ENCODE measurements at regions not wholly inside any gene's neighbourhood (a gene's known extent, or its start where the extent isn't known, plus 50 kb on each side); places are given as distances from the start of the nearest gene placed in this dataset.

GRCh38 chr22:49425356-49425755 is 402.3 kb downstream of the BRD1 start:
- BruUV-seq (replicated peaks): no TSS peak
- H3K27me3 ChIP-seq (ENCODE audit: control insufficient read depth, insufficient read depth, low read length): peaks cover 9% of the 10 kb centered on the region
- ATAC-seq (no peak), DNase-seq (ENCODE audit: low read depth, low spot score) (no peak)
- intact Hi-C loops (cut with micrococcal nuclease; ENCODE audit: unreplicated experiment): no loop called here
- CTCF ChIA-PET: no interaction called here
- no peak overlapping the region for H3K4me3 ChIP-seq (ENCODE audit: low read depth in 2 of 2, low read length in 2 of 2)
- no peaks in the 10 kb centered on the region for H3K36me3 ChIP-seq (ENCODE audit: control insufficient read depth, insufficient read depth, low read length)
- no peak for TF ChIP-seq TCF7L2 (IDR thresholded peaks at IDR 0.05; ENCODE audit: low read depth, low read length)
- TF ChIP-seq CTCF (IDR thresholded peaks at IDR 0.05): no peak
- TF ChIP-seq REST (IDR thresholded peaks at IDR 0.05; ENCODE audit: insufficient read depth in 1 of 2, low read depth in 2 of 2, low read length in 1 of 2): no peak
- no peak for TF ChIP-seq SIN3A (IDR thresholded peaks at IDR 0.05; ENCODE audit: borderline replicate concordance, insufficient read depth, low read depth, low read length)
- TF ChIP-seq POLR2AphosphoS5 (IDR thresholded peaks at IDR 0.05; ENCODE audit: low read depth, low read length): no peak
- no peak overlapping the region for H3K27ac ChIP-seq (ENCODE audit: low read length)
- H3K9me3 ChIP-seq (ENCODE audit: control insufficient read depth, insufficient read depth, low read depth, low read length): no peaks in the 10 kb centered on the region
- H3K4me1 ChIP-seq (ENCODE audit: control insufficient read depth, insufficient read depth, low read length): no peaks in the 10 kb centered on the region
- POLR2A ChIA-PET: no interaction called here
- in situ Hi-C loops (cut with HindIII; ENCODE audit: low pct_unique_long_range_greater_than_20kb, low sequenced_read_pairs): no loop called here

- no peaks in the 10 kb centered on the region for H3K4me1 ChIP-seq (ENCODE audit: control insufficient read depth, insufficient read depth, low read length)
- ChIA-PET POLR2A (no interaction called here), CTCF (no interaction called here)
- peaks cover 9% of the 10 kb centered on the region for H3K27me3 ChIP-seq (ENCODE audit: control insufficient read depth, insufficient read depth, low read length)
- DNase-seq (ENCODE audit: low read depth, low spot score): no peak
- intact Hi-C loops (cut with micrococcal nuclease; ENCODE audit: unreplicated experiment): no loop called here
- no peaks in the 10 kb centered on the region for H3K9me3 ChIP-seq (ENCODE audit: control insufficient read depth, insufficient read depth, low read depth, low read length)
- H3K4me3 ChIP-seq (ENCODE audit: low read depth in 2 of 2, low read length in 2 of 2): no peak overlapping the region
- no peak overlapping the region for H3K27ac ChIP-seq (ENCODE audit: low read length)
- H3K36me3 ChIP-seq (ENCODE audit: control insufficient read depth, insufficient read depth, low read length): no peaks in the 10 kb centered on the region
- no peak for TF ChIP-seq TCF7L2 (IDR thresholded peaks at IDR 0.05; ENCODE audit: low read depth, low read length)
- no peak for TF ChIP-seq POLR2AphosphoS5 (IDR thresholded peaks at IDR 0.05; ENCODE audit: low read depth, low read length)
- no peak for TF ChIP-seq REST (IDR thresholded peaks at IDR 0.05; ENCODE audit: insufficient read depth in 1 of 2, low read depth in 2 of 2, low read length in 1 of 2)
- no peak for TF ChIP-seq CTCF (IDR thresholded peaks at IDR 0.05)
- no peak for TF ChIP-seq SIN3A (IDR thresholded peaks at IDR 0.05; ENCODE audit: borderline replicate concordance, insufficient read depth, low read depth, low read length)
- in situ Hi-C loops (cut with HindIII; ENCODE audit: low pct_unique_long_range_greater_than_20kb, low sequenced_read_pairs): no loop called here
- ATAC-seq: no peak
- BruUV-seq (replicated peaks): no TSS peak
Observed at GRCh38 chr22:49424893-49425270, 402.8 kb downstream of the BRD1 start.

All from Panc1 (cell line).